ENCODE measurements at regions not wholly inside any gene's neighbourhood (a gene's known extent, or its start where the extent isn't known, plus 50 kb on each side); places are given as distances from the start of the nearest gene placed in this dataset.

DNA sequence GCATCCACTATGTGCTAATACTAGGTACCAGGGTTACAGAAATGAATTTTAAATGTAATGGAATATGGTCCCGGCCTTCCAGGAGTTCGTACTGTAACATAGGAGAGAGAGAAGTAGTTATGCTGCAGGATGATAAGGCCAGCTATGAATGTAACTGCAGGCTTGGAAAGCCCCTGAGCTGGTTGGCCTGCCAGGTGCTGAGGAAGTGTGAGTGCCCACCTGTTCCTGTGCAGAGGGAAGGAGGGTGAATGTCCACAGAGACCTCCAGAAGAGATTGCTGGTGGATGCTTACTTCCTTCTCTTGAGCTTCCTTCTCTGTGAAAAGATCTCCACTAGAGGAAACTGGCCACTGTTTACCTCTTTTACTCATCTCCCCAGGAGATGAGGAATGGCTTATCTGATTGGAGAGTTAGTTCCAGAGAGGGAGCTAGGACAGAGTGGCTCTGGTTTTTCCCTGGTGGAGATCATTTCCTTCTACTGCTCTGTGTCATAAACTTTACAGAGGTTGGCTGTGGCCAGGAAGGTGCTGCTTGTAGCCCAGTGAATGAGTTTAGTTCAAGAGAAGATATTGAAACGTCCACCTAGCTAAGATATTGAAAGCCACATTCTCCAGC is 114.0 kb upstream of the LNX1 start:
- H3K36me3 Mint-ChIP-seq (ENCODE audit: low read depth) = no peaks in the 10 kb centered on the region; the same call in 2 of the 3 replicates
- H3K27ac ChIP-seq (ENCODE audit: low read depth) = no peak overlapping the region
- H3K4me1 ChIP-seq (ENCODE audit: insufficient read depth) = no peaks in the 10 kb centered on the region; the same call in 1 of the 2 replicates
- no peaks in the 10 kb centered on the region for H3F3A ChIP-seq (replicated peaks; ENCODE audit: low read depth)
- H3K9me3 Mint-ChIP-seq = no peaks in the 10 kb centered on the region; the same call in 2 of the 3 replicates
- no peak overlapping the region for H3K4me2 ChIP-seq
- H2AFZ ChIP-seq = no peak overlapping the region
- TF ChIP-seq EZH2phosphoT487 (IDR thresholded peaks at IDR 0.05; ENCODE audit: unreplicated experiment) = no peak
- no peak for TF ChIP-seq EZH2 (IDR thresholded peaks at IDR 0.05; ENCODE audit: low read depth, unreplicated experiment)
- TF ChIP-seq CREB1 (CRISPR knock-in tag; IDR thresholded peaks at IDR 0.05; ENCODE audit: low read depth) = no peak
- no peak for TF ChIP-seq STAT1 (IDR thresholded peaks at IDR 0.05; ENCODE audit: unreplicated experiment)
- no peak for TF ChIP-seq ZNF331 (CRISPR knock-in tag; IDR thresholded peaks at IDR 0.05; ENCODE audit: low read depth)
- no peak for TF ChIP-seq NANOG (IDR thresholded peaks at IDR 0.05; ENCODE audit: borderline replicate concordance)
- no peak for TF ChIP-seq JUNB (IDR thresholded peaks at IDR 0.05; ENCODE audit: unreplicated experiment)
- TF ChIP-seq, protein P1, sequence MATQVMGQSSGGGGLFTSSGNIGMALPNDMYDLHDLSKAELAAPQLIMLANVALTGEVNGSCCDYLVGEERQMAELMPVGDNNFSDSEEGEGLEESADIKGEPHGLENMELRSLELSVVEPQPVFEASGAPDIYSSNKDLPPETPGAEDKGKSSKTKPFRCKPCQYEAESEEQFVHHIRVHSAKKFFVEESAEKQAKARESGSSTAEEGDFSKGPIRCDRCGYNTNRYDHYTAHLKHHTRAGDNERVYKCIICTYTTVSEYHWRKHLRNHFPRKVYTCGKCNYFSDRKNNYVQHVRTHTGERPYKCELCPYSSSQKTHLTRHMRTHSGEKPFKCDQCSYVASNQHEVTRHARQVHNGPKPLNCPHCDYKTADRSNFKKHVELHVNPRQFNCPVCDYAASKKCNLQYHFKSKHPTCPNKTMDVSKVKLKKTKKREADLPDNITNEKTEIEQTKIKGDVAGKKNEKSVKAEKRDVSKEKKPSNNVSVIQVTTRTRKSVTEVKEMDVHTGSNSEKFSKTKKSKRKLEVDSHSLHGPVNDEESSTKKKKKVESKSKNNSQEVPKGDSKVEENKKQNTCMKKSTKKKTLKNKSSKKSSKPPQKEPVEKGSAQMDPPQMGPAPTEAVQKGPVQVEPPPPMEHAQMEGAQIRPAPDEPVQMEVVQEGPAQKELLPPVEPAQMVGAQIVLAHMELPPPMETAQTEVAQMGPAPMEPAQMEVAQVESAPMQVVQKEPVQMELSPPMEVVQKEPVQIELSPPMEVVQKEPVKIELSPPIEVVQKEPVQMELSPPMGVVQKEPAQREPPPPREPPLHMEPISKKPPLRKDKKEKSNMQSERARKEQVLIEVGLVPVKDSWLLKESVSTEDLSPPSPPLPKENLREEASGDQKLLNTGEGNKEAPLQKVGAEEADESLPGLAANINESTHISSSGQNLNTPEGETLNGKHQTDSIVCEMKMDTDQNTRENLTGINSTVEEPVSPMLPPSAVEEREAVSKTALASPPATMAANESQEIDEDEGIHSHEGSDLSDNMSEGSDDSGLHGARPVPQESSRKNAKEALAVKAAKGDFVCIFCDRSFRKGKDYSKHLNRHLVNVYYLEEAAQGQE (IDR thresholded peaks at IDR 0.05; ENCODE audit: unreplicated experiment) = no peak
- TF ChIP-seq, protein P2, sequence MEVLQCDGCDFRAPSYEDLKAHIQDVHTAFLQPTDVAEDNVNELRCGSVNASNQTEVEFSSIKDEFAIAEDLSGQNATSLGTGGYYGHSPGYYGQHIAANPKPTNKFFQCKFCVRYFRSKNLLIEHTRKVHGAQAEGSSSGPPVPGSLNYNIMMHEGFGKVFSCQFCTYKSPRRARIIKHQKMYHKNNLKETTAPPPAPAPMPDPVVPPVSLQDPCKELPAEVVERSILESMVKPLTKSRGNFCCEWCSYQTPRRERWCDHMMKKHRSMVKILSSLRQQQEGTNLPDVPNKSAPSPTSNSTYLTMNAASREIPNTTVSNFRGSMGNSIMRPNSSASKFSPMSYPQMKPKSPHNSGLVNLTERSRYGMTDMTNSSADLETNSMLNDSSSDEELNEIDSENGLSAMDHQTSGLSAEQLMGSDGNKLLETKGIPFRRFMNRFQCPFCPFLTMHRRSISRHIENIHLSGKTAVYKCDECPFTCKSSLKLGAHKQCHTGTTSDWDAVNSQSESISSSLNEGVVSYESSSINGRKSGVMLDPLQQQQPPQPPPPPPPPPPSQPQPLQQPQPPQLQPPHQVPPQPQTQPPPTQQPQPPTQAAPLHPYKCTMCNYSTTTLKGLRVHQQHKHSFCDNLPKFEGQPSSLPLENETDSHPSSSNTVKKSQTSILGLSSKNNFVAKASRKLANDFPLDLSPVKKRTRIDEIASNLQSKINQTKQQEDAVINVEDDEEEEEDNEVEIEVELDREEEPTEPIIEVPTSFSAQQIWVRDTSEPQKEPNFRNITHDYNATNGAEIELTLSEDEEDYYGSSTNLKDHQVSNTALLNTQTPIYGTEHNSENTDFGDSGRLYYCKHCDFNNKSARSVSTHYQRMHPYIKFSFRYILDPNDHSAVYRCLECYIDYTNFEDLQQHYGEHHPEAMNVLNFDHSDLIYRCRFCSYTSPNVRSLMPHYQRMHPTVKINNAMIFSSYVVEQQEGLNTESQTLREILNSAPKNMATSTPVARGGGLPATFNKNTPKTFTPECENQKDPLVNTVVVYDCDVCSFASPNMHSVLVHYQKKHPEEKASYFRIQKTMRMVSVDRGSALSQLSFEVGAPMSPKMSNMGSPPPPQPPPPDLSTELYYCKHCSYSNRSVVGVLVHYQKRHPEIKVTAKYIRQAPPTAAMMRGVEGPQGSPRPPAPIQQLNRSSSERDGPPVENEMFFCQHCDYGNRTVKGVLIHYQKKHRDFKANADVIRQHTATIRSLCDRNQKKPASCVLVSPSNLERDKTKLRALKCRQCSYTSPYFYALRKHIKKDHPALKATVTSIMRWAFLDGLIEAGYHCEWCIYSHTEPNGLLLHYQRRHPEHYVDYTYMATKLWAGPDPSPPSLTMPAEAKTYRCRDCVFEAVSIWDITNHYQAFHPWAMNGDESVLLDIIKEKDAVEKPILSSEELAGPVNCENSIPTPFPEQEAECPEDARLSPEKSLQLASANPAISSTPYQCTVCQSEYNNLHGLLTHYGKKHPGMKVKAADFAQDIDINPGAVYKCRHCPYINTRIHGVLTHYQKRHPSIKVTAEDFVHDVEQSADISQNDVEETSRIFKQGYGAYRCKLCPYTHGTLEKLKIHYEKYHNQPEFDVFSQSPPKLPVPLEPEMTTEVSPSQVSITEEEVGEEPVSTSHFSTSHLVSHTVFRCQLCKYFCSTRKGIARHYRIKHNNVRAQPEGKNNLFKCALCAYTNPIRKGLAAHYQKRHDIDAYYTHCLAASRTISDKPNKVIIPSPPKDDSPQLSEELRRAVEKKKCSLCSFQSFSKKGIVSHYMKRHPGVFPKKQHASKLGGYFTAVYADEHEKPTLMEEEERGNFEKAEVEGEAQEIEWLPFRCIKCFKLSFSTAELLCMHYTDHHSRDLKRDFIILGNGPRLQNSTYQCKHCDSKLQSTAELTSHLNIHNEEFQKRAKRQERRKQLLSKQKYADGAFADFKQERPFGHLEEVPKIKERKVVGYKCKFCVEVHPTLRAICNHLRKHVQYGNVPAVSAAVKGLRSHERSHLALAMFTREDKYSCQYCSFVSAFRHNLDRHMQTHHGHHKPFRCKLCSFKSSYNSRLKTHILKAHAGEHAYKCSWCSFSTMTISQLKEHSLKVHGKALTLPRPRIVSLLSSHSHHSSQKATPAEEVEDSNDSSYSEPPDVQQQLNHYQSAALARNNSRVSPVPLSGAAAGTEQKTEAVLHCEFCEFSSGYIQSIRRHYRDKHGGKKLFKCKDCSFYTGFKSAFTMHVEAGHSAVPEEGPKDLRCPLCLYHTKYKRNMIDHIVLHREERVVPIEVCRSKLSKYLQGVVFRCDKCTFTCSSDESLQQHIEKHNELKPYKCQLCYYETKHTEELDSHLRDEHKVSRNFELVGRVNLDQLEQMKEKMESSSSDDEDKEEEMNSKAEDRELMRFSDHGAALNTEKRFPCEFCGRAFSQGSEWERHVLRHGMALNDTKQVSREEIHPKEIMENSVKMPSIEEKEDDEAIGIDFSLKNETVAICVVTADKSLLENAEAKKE (CRISPR knock-in tag; IDR thresholded peaks at IDR 0.05) = no peak
- no peak for TF ChIP-seq ZNF114 (CRISPR knock-in tag; IDR thresholded peaks at IDR 0.05)
- TF ChIP-seq, protein P3, sequence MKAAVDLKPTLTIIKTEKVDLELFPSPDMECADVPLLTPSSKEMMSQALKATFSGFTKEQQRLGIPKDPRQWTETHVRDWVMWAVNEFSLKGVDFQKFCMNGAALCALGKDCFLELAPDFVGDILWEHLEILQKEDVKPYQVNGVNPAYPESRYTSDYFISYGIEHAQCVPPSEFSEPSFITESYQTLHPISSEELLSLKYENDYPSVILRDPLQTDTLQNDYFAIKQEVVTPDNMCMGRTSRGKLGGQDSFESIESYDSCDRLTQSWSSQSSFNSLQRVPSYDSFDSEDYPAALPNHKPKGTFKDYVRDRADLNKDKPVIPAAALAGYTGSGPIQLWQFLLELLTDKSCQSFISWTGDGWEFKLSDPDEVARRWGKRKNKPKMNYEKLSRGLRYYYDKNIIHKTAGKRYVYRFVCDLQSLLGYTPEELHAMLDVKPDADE (IDR thresholded peaks at IDR 0.05) = no peak
- TF ChIP-seq, protein P4, sequence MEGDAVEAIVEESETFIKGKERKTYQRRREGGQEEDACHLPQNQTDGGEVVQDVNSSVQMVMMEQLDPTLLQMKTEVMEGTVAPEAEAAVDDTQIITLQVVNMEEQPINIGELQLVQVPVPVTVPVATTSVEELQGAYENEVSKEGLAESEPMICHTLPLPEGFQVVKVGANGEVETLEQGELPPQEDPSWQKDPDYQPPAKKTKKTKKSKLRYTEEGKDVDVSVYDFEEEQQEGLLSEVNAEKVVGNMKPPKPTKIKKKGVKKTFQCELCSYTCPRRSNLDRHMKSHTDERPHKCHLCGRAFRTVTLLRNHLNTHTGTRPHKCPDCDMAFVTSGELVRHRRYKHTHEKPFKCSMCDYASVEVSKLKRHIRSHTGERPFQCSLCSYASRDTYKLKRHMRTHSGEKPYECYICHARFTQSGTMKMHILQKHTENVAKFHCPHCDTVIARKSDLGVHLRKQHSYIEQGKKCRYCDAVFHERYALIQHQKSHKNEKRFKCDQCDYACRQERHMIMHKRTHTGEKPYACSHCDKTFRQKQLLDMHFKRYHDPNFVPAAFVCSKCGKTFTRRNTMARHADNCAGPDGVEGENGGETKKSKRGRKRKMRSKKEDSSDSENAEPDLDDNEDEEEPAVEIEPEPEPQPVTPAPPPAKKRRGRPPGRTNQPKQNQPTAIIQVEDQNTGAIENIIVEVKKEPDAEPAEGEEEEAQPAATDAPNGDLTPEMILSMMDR (conservative IDR thresholded peaks at IDR 0.05; ENCODE audit: low read depth in 2 of 2) = no peak
- no peak for TF ChIP-seq POLR2AphosphoS5 (IDR thresholded peaks at IDR 0.05; ENCODE audit: low read depth)
- H3K79me2 ChIP-seq (replicated peaks; ENCODE audit: insufficient read depth) = no peaks in the 10 kb centered on the region
- no peak for ATAC-seq
- H3K27ac Mint-ChIP-seq = no peak overlapping the region
- peaks cover 4% of the 10 kb centered on the region for H3K27me3 Mint-ChIP-seq (ENCODE audit: insufficient read depth, low read depth, poor library complexity)
- DNase-seq (ENCODE audit: low spot score) = no peak
- no peaks in the 10 kb centered on the region for H3K36me3 ChIP-seq (ENCODE audit: insufficient read depth)
- peaks cover 8% of the 10 kb centered on the region; the same call in 1 of the 2 replicates for H3K9me2 ChIP-seq (ENCODE audit: insufficient read depth)
- peaks cover 8% of the 10 kb centered on the region for H3K4me1 Mint-ChIP-seq
- H3K4me3 Mint-ChIP-seq = no peak overlapping the region
- H3K27me3 ChIP-seq (ENCODE audit: insufficient read depth) = no peaks in the 10 kb centered on the region
- no peaks in the 10 kb centered on the region for H4K20me1 ChIP-seq (replicated peaks; ENCODE audit: insufficient read depth)
- no peak overlapping the region for H3K4me3 ChIP-seq

All from GM23338 (cell line).